Activated B cell treated with CpG ODN at 0.5 μM for 24 hours (primary cell): ENCODE measurements at regions not wholly inside any gene's neighbourhood (a gene's known extent, or its start where the extent isn't known, plus 50 kb on each side); places are given as distances from the start of the nearest gene placed in this dataset.
"Not testable (repeated sequence)": the region's sequence is repeated elsewhere in the genome, so short reads cannot be mapped to it uniquely, and the experiment has no call there.

Experiments
- ATAC-seq: fragments of 200-7000 bp; cut with Tn5 transposase; one replicate; pipeline ENCODE4 v1.10.0; 2021; ENCODE audit warnings: low read depth, mild to moderate bottlenecking, moderate library complexity
- CTCF ChIA-PET: fragments of 350-600 bp; sonication (Branson Sonifier 250); formaldehyde crosslinking; loops from one replicate; lab custom pipeline; 2021; ENCODE audit warnings: antibody characterized with exemption; lab: Charles Lee
- POLR2A ChIA-PET: fragments of 350-600 bp; sonication (Branson Sonifier 250); formaldehyde crosslinking; loops from one replicate; lab custom pipeline; 2021; ENCODE audit warnings: antibody characterized with exemption; lab: Charles Lee
- DNase-seq: peaks from one replicate; pipeline ENCODE4 v3.0.0; 2022
- H3K27ac Mint-ChIP-seq: one replicate; pipeline ENCODE4 v1.8.0; 2020; ENCODE audit warnings: mixed read lengths
- H3K27me3 Mint-ChIP-seq: one replicate; pipeline ENCODE4 v1.8.0; 2021; ENCODE audit warnings: mixed read lengths
- H3K36me3 Mint-ChIP-seq: one replicate; pipeline ENCODE4 v1.8.0; 2021; ENCODE audit warnings: low read depth, mixed read lengths
- H3K4me1 Mint-ChIP-seq: one replicate; pipeline ENCODE4 v1.8.0; 2021; ENCODE audit warnings: mixed read lengths
- H3K4me3 Mint-ChIP-seq: one replicate; pipeline ENCODE4 v1.8.0; 2020; ENCODE audit warnings: mild to moderate bottlenecking, mixed read lengths
- H3K9me3 Mint-ChIP-seq: one replicate; pipeline ENCODE4 v1.8.0; 2020; ENCODE audit warnings: mixed read lengths
- CTCF ChIP-seq: fragments of 200-600 bp; IDR thresholded peaks from one replicate; pipeline ENCODE4 v1.8.0; 2022; ENCODE audit warnings: antibody characterized with exemption, mild to moderate bottlenecking
- intact Hi-C: fragments of 100-400 bp; cut with micrococcal nuclease; formaldehyde crosslinking; loops from one replicate; pipeline ENCODE4 v1.15.1; 2024

GRCh38 chrX:129323115-129323514, 200.2 kb downstream of the SMARCA1 start:
- DNase-seq = no peak
- POLR2A ChIA-PET = no interaction called here
- no peak overlapping the region for H3K27ac Mint-ChIP-seq
- no peak overlapping the region for H3K4me3 Mint-ChIP-seq
- intact Hi-C loops = no loop called here
- no peak for ATAC-seq
- no peaks in the 10 kb centered on the region for H3K36me3 Mint-ChIP-seq
- H3K27me3 Mint-ChIP-seq = no peaks in the 10 kb centered on the region
- no peaks in the 10 kb centered on the region for H3K9me3 Mint-ChIP-seq
- no peak for TF ChIP-seq CTCF
- no peaks in the 10 kb centered on the region for H3K4me1 Mint-ChIP-seq
- CTCF ChIA-PET = no interaction called here

- intact Hi-C loops = no loop called here
- DNase-seq = no peak
- ChIA-PET POLR2A (no interaction called here), CTCF (no interaction called here)
- H3K9me3 Mint-ChIP-seq = no peaks in the 10 kb centered on the region
- H3K27me3 Mint-ChIP-seq = no peaks in the 10 kb centered on the region
- H3K4me1 Mint-ChIP-seq = no peaks in the 10 kb centered on the region
- H3K36me3 Mint-ChIP-seq = no peaks in the 10 kb centered on the region
- H3K27ac Mint-ChIP-seq = no peak overlapping the region
- no peak for TF ChIP-seq CTCF
- H3K4me3 Mint-ChIP-seq = no peak overlapping the region
- ATAC-seq = no peak
These were observed 204.9 kb downstream of the SMARCA1 start for GRCh38 chrX:129318375-129318774.

- ChIA-PET POLR2A (no interaction called here), CTCF (no interaction called here)
- DNase-seq = no peak
- no peaks in the 10 kb centered on the region for H3K36me3 Mint-ChIP-seq
- no peaks in the 10 kb centered on the region for H3K27me3 Mint-ChIP-seq
- no peak overlapping the region for H3K27ac Mint-ChIP-seq
- intact Hi-C loops = no loop called here
- no peaks in the 10 kb centered on the region for H3K9me3 Mint-ChIP-seq
- no peak for ATAC-seq
- H3K4me1 Mint-ChIP-seq = no peaks in the 10 kb centered on the region
- no peak overlapping the region for H3K4me3 Mint-ChIP-seq
- TF ChIP-seq CTCF = no peak
These were observed 206.8 kb downstream of the SMARCA1 start for GRCh38 chrX:129316461-129316860.

GRCh38 chrX:129310000-129310399, 213.3 kb downstream of the SMARCA1 start:
- POLR2A ChIA-PET = no interaction called here
- H3K27me3 Mint-ChIP-seq = no peaks in the 10 kb centered on the region
- CTCF ChIA-PET = no interaction called here
- no peaks in the 10 kb centered on the region for H3K36me3 Mint-ChIP-seq
- H3K4me1 Mint-ChIP-seq = no peaks in the 10 kb centered on the region
- intact Hi-C loops = no loop called here
- ATAC-seq (no peak), DNase-seq (no peak)
- no peaks in the 10 kb centered on the region for H3K9me3 Mint-ChIP-seq
- no peak for TF ChIP-seq CTCF
- no peak overlapping the region for H3K4me3 Mint-ChIP-seq
- H3K27ac Mint-ChIP-seq = no peak overlapping the region

- ChIA-PET CTCF (no interaction called here), POLR2A (no interaction called here)
- intact Hi-C loops = no loop called here
- H3K4me3 Mint-ChIP-seq = no peak overlapping the region
- ATAC-seq = no peak
- H3K36me3 Mint-ChIP-seq = no peaks in the 10 kb centered on the region
- DNase-seq = no peak
- no peaks in the 10 kb centered on the region for H3K9me3 Mint-ChIP-seq
- no peak overlapping the region for H3K27ac Mint-ChIP-seq
- no peak for TF ChIP-seq CTCF
- H3K27me3 Mint-ChIP-seq = no peaks in the 10 kb centered on the region
- H3K4me1 Mint-ChIP-seq = no peaks in the 10 kb centered on the region
These were observed 260.4 kb downstream of the SMARCA1 start for GRCh38 chrX:129262912-129263311.

- H3K27me3 Mint-ChIP-seq, H3K4me1 Mint-ChIP-seq, H3K4me3 Mint-ChIP-seq, H3K9me3 Mint-ChIP-seq, CTCF ChIA-PET, H3K36me3 Mint-ChIP-seq, ATAC-seq, POLR2A ChIA-PET, H3K27ac Mint-ChIP-seq, DNase-seq, intact Hi-C loops: not testable (repeated sequence)
These were observed 267.8 kb downstream of the SMARCA1 start for GRCh38 chrX:129255516-129255915.
